ENCODE measurements at regions not wholly inside any gene's neighbourhood (a gene's known extent, or its start where the extent isn't known, plus 50 kb on each side); places are given as distances from the start of the nearest gene placed in this dataset.

DNA sequence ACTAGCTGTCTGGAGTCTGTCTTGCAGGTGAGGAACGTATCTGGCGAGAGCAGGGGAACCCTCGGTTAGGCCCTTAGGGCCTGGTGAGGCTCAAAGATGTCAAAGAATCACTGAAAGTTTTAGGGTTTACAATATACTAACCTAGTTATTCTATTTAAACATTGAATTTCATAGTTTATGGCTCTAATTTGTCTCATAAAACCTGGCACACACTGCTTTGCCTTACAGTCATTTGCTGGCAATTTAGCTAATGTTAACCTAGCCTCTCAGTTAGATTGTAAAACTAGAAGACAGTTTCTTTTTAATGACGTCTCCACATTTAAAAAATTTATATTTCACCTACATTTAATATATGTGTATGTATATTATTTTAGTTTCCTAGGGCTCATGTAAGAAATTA lies 89.6 kb upstream of the DOCK10 start:
- 86% methylated on average over 4 of the region's 4 CpGs for WGBS, 2 donors
- Histone ChIP-seq H3K4me3 (no peak overlapping the region), H3K4me1 (no peaks in the 10 kb centered on the region), H3K9me3 (no peaks in the 10 kb centered on the region), H3K27me3 (no peaks in the 10 kb centered on the region), H3K27ac (no peak overlapping the region), H3K36me3 (ENCODE audit: low read depth, missing control alignments) (no peaks in the 10 kb centered on the region)
- TF ChIP-seq POLR2A (IDR thresholded peaks at IDR 0.05), result no peak
- TF ChIP-seq, protein P1, sequence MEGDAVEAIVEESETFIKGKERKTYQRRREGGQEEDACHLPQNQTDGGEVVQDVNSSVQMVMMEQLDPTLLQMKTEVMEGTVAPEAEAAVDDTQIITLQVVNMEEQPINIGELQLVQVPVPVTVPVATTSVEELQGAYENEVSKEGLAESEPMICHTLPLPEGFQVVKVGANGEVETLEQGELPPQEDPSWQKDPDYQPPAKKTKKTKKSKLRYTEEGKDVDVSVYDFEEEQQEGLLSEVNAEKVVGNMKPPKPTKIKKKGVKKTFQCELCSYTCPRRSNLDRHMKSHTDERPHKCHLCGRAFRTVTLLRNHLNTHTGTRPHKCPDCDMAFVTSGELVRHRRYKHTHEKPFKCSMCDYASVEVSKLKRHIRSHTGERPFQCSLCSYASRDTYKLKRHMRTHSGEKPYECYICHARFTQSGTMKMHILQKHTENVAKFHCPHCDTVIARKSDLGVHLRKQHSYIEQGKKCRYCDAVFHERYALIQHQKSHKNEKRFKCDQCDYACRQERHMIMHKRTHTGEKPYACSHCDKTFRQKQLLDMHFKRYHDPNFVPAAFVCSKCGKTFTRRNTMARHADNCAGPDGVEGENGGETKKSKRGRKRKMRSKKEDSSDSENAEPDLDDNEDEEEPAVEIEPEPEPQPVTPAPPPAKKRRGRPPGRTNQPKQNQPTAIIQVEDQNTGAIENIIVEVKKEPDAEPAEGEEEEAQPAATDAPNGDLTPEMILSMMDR (IDR thresholded peaks at IDR 0.05), result no peak
- DNase-seq, result no peak
- intact Hi-C loops (cut with DNase I; ENCODE audit: low total_unique reads), result no loop called here

DNA sequence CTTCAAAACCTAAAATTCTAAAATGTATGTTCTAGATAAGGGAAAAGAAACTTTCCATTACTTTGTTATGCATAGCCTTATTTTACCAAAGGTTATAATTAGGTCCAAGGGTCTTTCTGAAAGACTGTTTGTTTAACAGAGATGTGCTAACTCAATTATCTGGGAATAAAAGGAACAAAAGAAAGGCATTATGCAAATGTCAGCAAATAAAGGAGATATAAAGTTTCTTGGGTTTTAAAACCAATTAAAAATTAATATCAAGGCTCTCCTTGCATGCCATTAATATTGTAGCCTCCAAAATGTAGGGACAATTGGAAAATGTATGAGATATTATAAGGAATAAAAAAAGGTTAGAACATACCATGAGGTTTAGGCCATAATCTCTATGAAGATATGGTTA lies 87.8 kb upstream of the DOCK10 start:
- Histone ChIP-seq H3K9me3 (no peaks in the 10 kb centered on the region), H3K27me3 (no peaks in the 10 kb centered on the region), H3K27ac (no peak overlapping the region), H3K36me3 (ENCODE audit: low read depth, missing control alignments) (no peaks in the 10 kb centered on the region), H3K4me3 (no peak overlapping the region), H3K4me1 (no peaks in the 10 kb centered on the region)
- DNase-seq, result no peak
- TF ChIP-seq POLR2A (IDR thresholded peaks at IDR 0.05), result no peak
- TF ChIP-seq, protein P1 (IDR thresholded peaks at IDR 0.05), result no peak
- intact Hi-C loops (cut with DNase I; ENCODE audit: low total_unique reads), result no loop called here

DNA sequence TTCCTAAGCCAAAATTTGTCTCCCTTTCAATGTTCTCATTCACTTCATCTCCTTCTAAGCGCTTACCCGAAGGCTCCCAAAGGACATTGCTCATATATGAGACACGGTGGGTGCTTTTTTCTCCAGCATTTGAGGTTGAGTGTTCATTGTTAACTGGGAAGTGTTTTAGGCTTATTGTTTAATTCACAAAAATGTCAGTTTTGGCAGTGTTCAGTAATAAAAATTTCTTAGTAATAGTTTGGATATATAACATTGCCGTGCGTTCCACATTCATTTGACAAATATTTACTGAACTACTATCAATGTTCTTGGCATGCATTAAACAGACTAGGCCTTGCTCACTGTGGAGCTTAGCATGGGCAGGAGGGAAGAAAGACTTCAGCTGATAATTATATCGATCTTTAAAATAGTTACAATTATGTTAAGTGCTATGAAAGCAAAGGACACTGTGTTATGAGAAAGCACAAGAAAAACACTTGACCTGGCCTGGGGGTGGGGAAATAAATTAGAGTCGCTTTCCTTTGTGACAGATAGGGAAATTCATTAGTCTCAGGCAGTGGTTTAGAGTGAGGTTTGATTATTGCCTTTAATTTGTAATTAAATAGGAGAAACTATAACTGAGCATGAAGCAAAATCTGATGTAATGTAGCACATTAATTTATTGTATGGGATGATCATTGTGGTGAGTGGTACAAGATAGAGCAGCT lies 82.2 kb upstream of the DOCK10 start:
- H3K4me3 ChIP-seq, result no peak overlapping the region
- intact Hi-C loops (cut with DNase I; ENCODE audit: low total_unique reads), result no loop called here
- no peaks in the 10 kb centered on the region for H3K9me3 ChIP-seq
- DNase-seq, result no peak
- 72 to 74% methylated on average over 7 of the region's 7 CpGs for WGBS, 2 donors
- H3K36me3 ChIP-seq (ENCODE audit: low read depth, missing control alignments), result no peaks in the 10 kb centered on the region
- no peak overlapping the region for H3K27ac ChIP-seq
- H3K4me1 ChIP-seq, result no peaks in the 10 kb centered on the region
- H3K27me3 ChIP-seq, result no peaks in the 10 kb centered on the region
- TF ChIP-seq, protein P1 (IDR thresholded peaks at IDR 0.05), result no peak
- TF ChIP-seq POLR2A (IDR thresholded peaks at IDR 0.05), result no peak

DNA sequence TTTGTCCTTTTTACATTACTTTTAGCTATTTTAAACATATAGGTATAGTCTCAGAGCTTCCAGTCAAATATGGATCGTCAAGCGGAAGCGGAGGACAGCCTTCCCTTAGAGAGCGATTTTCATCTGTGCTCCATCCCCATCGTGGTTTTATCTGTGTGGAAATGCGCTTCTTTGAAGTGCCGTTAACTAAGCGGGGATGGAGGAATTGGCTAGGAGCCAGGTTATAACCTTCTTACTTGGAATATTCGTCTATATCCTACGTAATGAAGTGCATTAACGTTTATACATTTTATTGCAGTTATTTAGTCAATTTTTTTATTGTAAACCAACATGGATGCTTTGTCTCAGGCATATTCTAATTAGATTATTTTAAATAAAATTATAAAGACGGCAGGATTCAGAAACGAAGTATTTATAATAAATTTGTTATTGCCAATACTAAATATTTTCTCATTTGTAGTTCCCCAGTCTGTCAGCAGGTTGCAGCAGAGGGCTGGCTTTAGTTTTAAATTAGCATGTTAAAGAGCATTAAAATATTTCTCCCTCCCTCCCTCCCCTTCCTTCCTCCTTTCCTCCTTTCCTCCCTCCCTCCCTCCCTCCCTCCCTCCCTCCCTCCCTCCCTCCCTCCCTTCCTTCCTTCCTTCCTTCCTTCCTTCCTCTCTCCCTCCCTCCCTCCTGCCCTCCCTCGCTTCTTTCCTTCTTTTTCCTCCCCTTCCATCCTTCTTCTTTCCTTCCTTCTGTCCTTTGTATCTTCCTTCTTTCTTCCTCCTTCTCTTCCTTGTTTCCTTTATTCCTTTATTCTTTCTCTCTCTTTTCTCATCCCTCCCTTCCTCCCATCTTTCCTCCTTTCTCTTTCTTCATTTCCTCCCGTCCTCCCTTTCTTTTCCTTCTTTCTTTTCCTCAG lies 80.6 kb upstream of the DOCK10 start:
- Histone ChIP-seq H3K9me3 (no peaks in the 10 kb centered on the region), H3K4me3 (peak overlapping the region in 1 of 2 donors; percentile 6), H3K27ac (no peak overlapping the region), H3K27me3 (no peaks in the 10 kb centered on the region), H3K4me1 (no peaks in the 10 kb centered on the region), H3K36me3 (ENCODE audit: low read depth, missing control alignments) (no peaks in the 10 kb centered on the region)
- DNase-seq, result peak; percentile 24
- intact Hi-C loops (cut with DNase I; ENCODE audit: low total_unique reads), result no loop called here
- 45 to 48% methylated on average over 15 of the region's 15 CpGs for WGBS, 2 donors
- no peak for TF ChIP-seq POLR2A (IDR thresholded peaks at IDR 0.05)
- TF ChIP-seq, protein P1 (IDR thresholded peaks at IDR 0.05), result peak in 1 of 3 experiments; percentile 54

Data from testis (tissue), 2 donors.